H1 (cell line): ENCODE measurements at regions not wholly inside any gene's neighbourhood (a gene's known extent, or its start where the extent isn't known, plus 50 kb on each side); places are given as distances from the start of the nearest gene placed in this dataset.

Experiments used
- CTCF ChIA-PET: fragments of 300-600 bp; sonication (Branson Sonifier 250); formaldehyde crosslinking; loops from one replicate; lab custom pipeline; 2021; ENCODE audit not compliant: partially characterized antibody; lab: Charles Lee
- POLR2A ChIA-PET: fragments of 300-600 bp; sonication (Branson Sonifier 250); formaldehyde crosslinking; loops from one replicate; lab custom pipeline; 2021; ENCODE audit warnings: inconsistent platforms; ENCODE audit not compliant: partially characterized antibody; lab: Charles Lee
- DNase-seq, 2 experiments: peaks; one replicate each; pipeline versions ENCODE4 v3.0.0 to v3.0.0-alpha.2; 2010 to 2022; ENCODE audit warnings: low spot score in 2 of 2, low read depth in 1 of 2, mixed read lengths in 1 of 2
- FAIRE-seq: peaks from 2 replicates; lab custom pipeline; 2011; peaks lifted over from hg19 to GRCh38; lab: Jason Lieb, UNC
- H2AFZ ChIP-seq: 2 replicates; pipeline ENCODE4 v1.8.1; 2012; ENCODE audit warnings: low read length, inconsistent platforms
- H2AK5ac ChIP-seq: 2 replicates; pipeline ENCODE4 v1.6.1; 2013; ENCODE audit warnings: low read depth, low read length
- H2BK120ac ChIP-seq: replicated peaks from 2 replicates; pipeline ENCODE3; 2013; ENCODE audit warnings: low read depth, low read length, inconsistent platforms
- H2BK12ac ChIP-seq: 2 replicates; pipeline ENCODE4 v1.6.1; 2013; ENCODE audit warnings: low read depth, low read length
- H2BK15ac ChIP-seq: 2 replicates; pipeline ENCODE4 v1.6.1; 2013; ENCODE audit warnings: low read length
- H2BK20ac ChIP-seq: 2 replicates; pipeline ENCODE4 v1.6.1; 2013; ENCODE audit warnings: low read length
- H2BK5ac ChIP-seq: 2 replicates; pipeline ENCODE4 v1.6.1; 2013; ENCODE audit warnings: low read depth, low read length
- H3K14ac ChIP-seq: 2 replicates; pipeline ENCODE4 v1.6.1; 2013; ENCODE audit warnings: inconsistent platforms; ENCODE audit not compliant: insufficient read length
- H3K18ac ChIP-seq: 2 replicates; pipeline ENCODE4 v1.6.1; 2013; ENCODE audit warnings: low read length; ENCODE audit errors: extremely low read depth
- H3K23ac ChIP-seq: 2 replicates; pipeline ENCODE4 v1.6.1; 2013; ENCODE audit warnings: inconsistent platforms; ENCODE audit not compliant: insufficient read length
- H3K23me2 ChIP-seq: 2 replicates; pipeline ENCODE4 v1.6.1; 2013; ENCODE audit warnings: low read depth, low read length
- H3K27ac ChIP-seq: 2 replicates; pipeline ENCODE4 v1.6.1; 2011; ENCODE audit warnings: low read depth, low read length, inconsistent platforms
- H3K27me3 ChIP-seq, 4 experiments: replicated peaks in 1 of 4; 1 replicate in 1 of 4; 2 replicates in 3 of 4; pipeline versions ENCODE4 v1.6.1 to v1.8.1; 2011 to 2013; ENCODE audit warnings: low read length in 3 of 4, mild to moderate bottlenecking in 3 of 4, inconsistent platforms in 2 of 4, mixed read lengths in 2 of 4, moderate library complexity in 1 of 4; ENCODE audit not compliant: control insufficient read depth in 3 of 4, insufficient read depth in 3 of 4; ENCODE audit errors: extremely low read depth in 1 of 4
- H3K36me3 ChIP-seq, 4 experiments: 2 replicates each; pipeline versions ENCODE4 v1.6.1 to v1.8.1; 2011 to 2013; ENCODE audit warnings: mild to moderate bottlenecking in 4 of 4, low read length in 3 of 4, moderate library complexity in 2 of 4, control low read depth in 1 of 4, inconsistent platforms in 1 of 4; ENCODE audit not compliant: insufficient read depth in 4 of 4, control insufficient read depth in 2 of 4
- H3K4ac ChIP-seq: replicated peaks from 2 replicates; pipeline ENCODE3; 2013; ENCODE audit warnings: low read length, low read depth, mixed read lengths, inconsistent platforms; ENCODE audit not compliant: insufficient read length
- H3K4me1 ChIP-seq, 4 experiments: replicated peaks in 1 of 4; 1 replicate in 1 of 4; 2 replicates in 3 of 4; pipeline versions ENCODE4 v1.6.1 to v1.8.1; 2011 to 2013; ENCODE audit warnings: low read length in 3 of 4, inconsistent platforms in 2 of 4, mixed read lengths in 1 of 4; ENCODE audit not compliant: insufficient read depth in 4 of 4, control insufficient read depth in 3 of 4
- H3K4me2 ChIP-seq, 2 experiments: 2 replicates each; pipeline versions ENCODE4 v1.6.1 to v1.8.1; 2011 to 2013; ENCODE audit warnings: low read depth in 2 of 2, low read length in 2 of 2, control low read depth in 1 of 2, inconsistent platforms in 1 of 2, mild to moderate bottlenecking in 1 of 2; ENCODE audit not compliant: insufficient read depth in 1 of 2
- H3K4me3 ChIP-seq, 4 experiments: fragments of 200-600, 300-600 bp in 1 of 4; sonication (generic), shearing (Covaris generic), sonication (Bioruptor Twin) in 1 of 4; 2 replicates each; pipeline versions ENCODE4 v1.5.1 to v1.8.1; 2011 to 2016; ENCODE audit warnings: low read length in 4 of 4, low read depth in 3 of 4, control low read depth in 2 of 4, inconsistent platforms in 2 of 4, mild to moderate bottlenecking in 2 of 4, mixed read lengths in 1 of 4, moderate library complexity in 1 of 4; ENCODE audit not compliant: insufficient read depth in 2 of 4; ENCODE audit errors: extremely low read depth in 1 of 4
- H3K56ac ChIP-seq: replicated peaks from 2 replicates; pipeline ENCODE3; 2013; ENCODE audit warnings: low read depth, mild to moderate bottlenecking, mixed read lengths, low read length, inconsistent platforms; ENCODE audit not compliant: insufficient read length
- H3K79me1 ChIP-seq: 2 replicates; pipeline ENCODE4 v1.6.1; 2013; ENCODE audit warnings: low read depth, low read length, control low read depth
- H3K79me2 ChIP-seq, 2 experiments: 2 replicates each; pipeline versions ENCODE4 v1.6.1 to v1.8.1; 2012 to 2013; ENCODE audit warnings: low read length in 2 of 2, mild to moderate bottlenecking in 2 of 2, inconsistent platforms in 1 of 2; ENCODE audit not compliant: insufficient read depth in 2 of 2, control insufficient read depth in 1 of 2
- H3K9ac ChIP-seq, 4 experiments: replicated peaks in 1 of 4; 1 replicate in 1 of 4; 2 replicates in 3 of 4; pipeline versions ENCODE4 v1.6.1 to v1.8.1; 2011 to 2013; ENCODE audit warnings: low read depth in 3 of 4, low read length in 3 of 4, control low read depth in 2 of 4, mild to moderate bottlenecking in 2 of 4, moderate library complexity in 2 of 4, inconsistent platforms in 1 of 4; ENCODE audit errors: extremely low read depth in 1 of 4
- H3K9me3 ChIP-seq, 2 experiments: 2 replicates each; pipeline versions ENCODE4 v1.6.1 to v1.8.1; 2012 to 2013; ENCODE audit warnings: mild to moderate bottlenecking in 2 of 2, moderate library complexity in 2 of 2, control low read depth in 1 of 2, inconsistent platforms in 1 of 2, low read depth in 1 of 2, low read length in 1 of 2, mixed read lengths in 1 of 2; ENCODE audit not compliant: insufficient read depth in 2 of 2
- H4K20me1 ChIP-seq, 2 experiments: replicated peaks in 1 of 2; 2 replicates each; pipeline versions ENCODE3 to v1.8.1; 2011 to 2013; ENCODE audit warnings: inconsistent platforms in 2 of 2, low read length in 2 of 2, mild to moderate bottlenecking in 1 of 2; ENCODE audit not compliant: insufficient read depth in 2 of 2, control insufficient read depth in 1 of 2
- H4K5ac ChIP-seq: 2 replicates; pipeline ENCODE4 v1.6.1; 2013; ENCODE audit warnings: low read length, low read depth, mixed read lengths, inconsistent platforms; ENCODE audit not compliant: insufficient read length
- H4K8ac ChIP-seq: 2 replicates; pipeline ENCODE4 v1.8.0; 2013; ENCODE audit warnings: mild to moderate bottlenecking, moderate library complexity, low read length, inconsistent platforms; ENCODE audit not compliant: insufficient read depth; ENCODE audit errors: extremely low read depth
- H4K91ac ChIP-seq: replicated peaks from 2 replicates; pipeline ENCODE3; 2013; ENCODE audit warnings: low read length, mixed read lengths, inconsistent platforms; ENCODE audit not compliant: insufficient read length
- ASH2L ChIP-seq: fragments of 200-600, 300-600 bp; sonication (generic); IDR thresholded peaks from one replicate; pipeline ENCODE4 v1.7.1; 2017; ENCODE audit warnings: low read length
- ATF2 ChIP-seq: IDR thresholded peaks from 2 replicates; pipeline ENCODE4 v1.6.1; 2012; ENCODE audit warnings: low read length, inconsistent platforms
- CEBPB ChIP-seq: IDR thresholded peaks from 2 replicates; pipeline ENCODE4 v1.6.1; 2012; ENCODE audit warnings: low read depth, low read length
- E2F6 ChIP-seq: IDR thresholded peaks from 2 replicates; pipeline ENCODE4 v1.6.1; 2012; ENCODE audit warnings: inconsistent platforms
- HDAC6 ChIP-seq: IDR thresholded peaks from one replicate; pipeline ENCODE4 v1.7.1; 2012; ENCODE audit warnings: low read depth, mild to moderate bottlenecking, inconsistent platforms, low read length, moderate library complexity
- JUND ChIP-seq: IDR thresholded peaks from 2 replicates; pipeline ENCODE4 v1.6.1; 2011; ENCODE audit warnings: mild to moderate bottlenecking, improper control_type of control experiment, low read length
- KDM1A ChIP-seq: fragments of 200-600, 300-600 bp; sonication (generic); IDR thresholded peaks from 2 replicates; pipeline ENCODE4 v1.7.1; 2016; ENCODE audit warnings: mild to moderate bottlenecking, low read length, borderline replicate concordance
- POLR2A ChIP-seq, 2 experiments: IDR thresholded peaks; 1 replicate in 1 of 2; 2 replicates in 1 of 2; pipeline ENCODE4 v1.6.1; 2011; ENCODE audit warnings: low read depth in 2 of 2, low read length in 2 of 2, mild to moderate bottlenecking in 2 of 2; ENCODE audit errors: control extremely low read depth in 1 of 2
- RNF2 ChIP-seq: fragments of 200-900, 300-1000 bp; sonication (generic); IDR thresholded peaks from 2 replicates; pipeline ENCODE4 v1.7.1; 2016; ENCODE audit warnings: borderline replicate concordance, low read depth, mild to moderate bottlenecking, antibody characterized with exemption, low read length; ENCODE audit not compliant: poor library complexity, severe bottlenecking; ENCODE audit errors: missing control alignments
- SAP30 ChIP-seq: fragments of 300-600 bp; sonication (generic); IDR thresholded peaks from 2 replicates; pipeline ENCODE4 v1.7.1; 2012; ENCODE audit warnings: low read length, moderate library complexity, mild to moderate bottlenecking, inconsistent platforms; ENCODE audit not compliant: insufficient read depth, insufficient replicate concordance
- TBP ChIP-seq: IDR thresholded peaks from 2 replicates; pipeline ENCODE4 v1.6.1; 2011; ENCODE audit warnings: low read depth, low read length, improper control_type of control experiment
- TCF12 ChIP-seq: IDR thresholded peaks from 2 replicates; pipeline ENCODE4 v1.6.1; 2011; ENCODE audit warnings: low read depth, mild to moderate bottlenecking, low read length
- WGBS, 2 experiments: shearing (Covaris generic) in 1 of 2; methylation state at CpG; one replicate each; pipeline versions ENCODE4 v1.1.6 to v1.1.7; 2013 to 2015; ENCODE audit warnings: low lambda C conversion rate in 2 of 2, mixed read lengths in 2 of 2, inconsistent platforms in 1 of 2, low coverage in 1 of 2, missing lambda C conversion rate in 1 of 2; ENCODE audit not compliant: insufficient replicate concordance in 2 of 2, insufficient coverage in 1 of 2, insufficient read length in 1 of 2; ENCODE audit errors: extremely low coverage in 1 of 2, missing lambda C conversion rate in 1 of 2; 5-methylcytosine and 5-hydroxymethylcytosine counted together

GRCh38 chr18:25455646-25456045, 103.7 kb upstream of the ZNF521 start:
- ChIA-PET CTCF (interaction anchor here (2.2 kb wide), 1 partner anchor 9 kb away, joined by 5 read pairs; no protein-coding TSS in a partner anchor), POLR2A (no interaction called here)
- DNase-seq (no peak), FAIRE-seq (no peak)
- no peak overlapping the region for H2BK120ac ChIP-seq
- no peak overlapping the region for H4K8ac ChIP-seq
- H4K5ac ChIP-seq: no peak overlapping the region
- no peak overlapping the region for H2AFZ ChIP-seq
- H3K27ac ChIP-seq: no peak overlapping the region
- WGBS, 2 experiments: 85% methylated on average over 2 of the region's 2 CpGs; no CpG with 5 or more reads in 1 of the 2 experiments
- no peak overlapping the region for H2BK5ac ChIP-seq
- no peak overlapping the region for H3K23ac ChIP-seq
- H3K4me1 ChIP-seq: 0 out of 7 replicates have a peak, but pooled peaks cover 0 to 3% (median under 1%) of the 10 kb centered on the region in 4 experiments
- no peak overlapping the region for H2AK5ac ChIP-seq
- H4K91ac ChIP-seq: no peak overlapping the region
- no peaks in the 10 kb centered on the region for H3K79me1 ChIP-seq
- no peaks in the 10 kb centered on the region for H3K27me3 ChIP-seq
- no peaks in the 10 kb centered on the region for H3K23me2 ChIP-seq
- H3K4me3 ChIP-seq: no peak overlapping the region
- no peak overlapping the region for H3K4ac ChIP-seq
- no peak overlapping the region for H2BK15ac ChIP-seq
- H3K56ac ChIP-seq: no peak overlapping the region
- no peak for TF ChIP-seq TBP
- no peak for TF ChIP-seq ATF2
- TF ChIP-seq KDM1A: no peak
- TF ChIP-seq ASH2L: no peak
- no peak for TF ChIP-seq JUND
- TF ChIP-seq CEBPB: no peak
- no peak for TF ChIP-seq SAP30
- no peak for TF ChIP-seq RNF2
- no peak for TF ChIP-seq TCF12
- TF ChIP-seq E2F6: no peak
- no peak for TF ChIP-seq POLR2A (IDR thresholded peaks at IDR 0.05; ENCODE audit: control extremely low read depth in 1 of 2, low read depth in 2 of 2, low read length in 2 of 2)
- no peak for TF ChIP-seq HDAC6
- no peak overlapping the region for H3K4me2 ChIP-seq
- H4K20me1 ChIP-seq: no peaks in the 10 kb centered on the region
- no peak overlapping the region for H2BK20ac ChIP-seq
- no peak overlapping the region for H3K18ac ChIP-seq
- H2BK12ac ChIP-seq: no peak overlapping the region
- no peaks in the 10 kb centered on the region for H3K36me3 ChIP-seq
- no peak overlapping the region for H3K9ac ChIP-seq
- H3K79me2 ChIP-seq: no peaks in the 10 kb centered on the region
- H3K14ac ChIP-seq: no peak overlapping the region
- H3K9me3 ChIP-seq: no peaks in the 10 kb centered on the region
